ENCODE measurements at regions not wholly inside any gene's neighbourhood (a gene's known extent, or its start where the extent isn't known, plus 50 kb on each side); places are given as distances from the start of the nearest gene placed in this dataset.

- H3K9me3 ChIP-seq (replicated peaks) = no peaks in the 10 kb centered on the region
- H3K4me1 ChIP-seq (replicated peaks) = peaks cover 11% of the 10 kb centered on the region
- H3K27ac ChIP-seq = no peak overlapping the region
- no peaks in the 10 kb centered on the region for H3K36me3 ChIP-seq
- no peaks in the 10 kb centered on the region for H3K27me3 ChIP-seq (replicated peaks)
- no peak overlapping the region for H3K4me3 ChIP-seq
- DNase-seq (ENCODE audit: low read depth in 1 of 2, low spot score in 2 of 2) = no peak
These were observed 89.8 kb upstream of the COL11A1 start for GRCh38 chr1:103198076-103198475.

- DNase-seq (ENCODE audit: low read depth in 1 of 2, low spot score in 2 of 2) = no peak
- no peaks in the 10 kb centered on the region for H3K27me3 ChIP-seq (replicated peaks)
These were observed 88.9 kb upstream of the COL11A1 start for GRCh38 chr1:103197216-103197615.

GRCh38 chr1:103194984-103195383, 86.7 kb upstream of the COL11A1 start:
- H3K4me3 ChIP-seq = no peak overlapping the region

More at GRCh38 chr1:103197216-103197615, 88.9 kb upstream of the COL11A1 start:
- Histone ChIP-seq H3K27ac (no peak overlapping the region), H3K36me3 (no peaks in the 10 kb centered on the region), H3K9me3 (replicated peaks) (no peaks in the 10 kb centered on the region), H3K4me3 (no peak overlapping the region), H3K4me1 (replicated peaks) (peaks cover 11% of the 10 kb centered on the region)

GRCh38 chr1:103194060-103194459, 85.7 kb upstream of the COL11A1 start:
- no peaks in the 10 kb centered on the region for H3K27me3 ChIP-seq (replicated peaks)
- no peak overlapping the region for H3K4me3 ChIP-seq
- peak in 1 of 2 experiments; percentile 48 for DNase-seq (ENCODE audit: low read depth in 1 of 2, low spot score in 2 of 2)
- peak overlapping the region; percentile 37 for H3K27ac ChIP-seq
- H3K4me1 ChIP-seq (replicated peaks) = peaks cover 19% of the 10 kb centered on the region
- H3K9me3 ChIP-seq (replicated peaks) = no peaks in the 10 kb centered on the region
- no peaks in the 10 kb centered on the region for H3K36me3 ChIP-seq

More at GRCh38 chr1:103194984-103195383, 86.7 kb upstream of the COL11A1 start:
- no peak for DNase-seq (ENCODE audit: low read depth in 1 of 2, low spot score in 2 of 2)
- no peak overlapping the region; the same call in 1 of the 2 replicates for H3K27ac ChIP-seq
- peaks cover 19% of the 10 kb centered on the region for H3K4me1 ChIP-seq (replicated peaks)
- H3K9me3 ChIP-seq (replicated peaks) = no peaks in the 10 kb centered on the region
- H3K36me3 ChIP-seq = no peaks in the 10 kb centered on the region
- no peaks in the 10 kb centered on the region for H3K27me3 ChIP-seq (replicated peaks)

- no peak overlapping the region for H3K4me3 ChIP-seq
- no peaks in the 10 kb centered on the region for H3K9me3 ChIP-seq (replicated peaks)
- no peaks in the 10 kb centered on the region for H3K27me3 ChIP-seq (replicated peaks)
- no peak for DNase-seq (ENCODE audit: low read depth in 1 of 2, low spot score in 2 of 2)
- peaks cover 19% of the 10 kb centered on the region for H3K4me1 ChIP-seq (replicated peaks)
- no peak overlapping the region for H3K27ac ChIP-seq
- H3K36me3 ChIP-seq = no peaks in the 10 kb centered on the region
These were observed 83.0 kb upstream of the COL11A1 start for GRCh38 chr1:103191327-103191726.

GRCh38 chr1:103190766-103191165, 82.4 kb upstream of the COL11A1 start:
- Histone ChIP-seq H3K9me3 (replicated peaks) (no peaks in the 10 kb centered on the region), H3K4me3 (no peak overlapping the region), H3K4me1 (replicated peaks) (peaks cover 19% of the 10 kb centered on the region), H3K36me3 (no peaks in the 10 kb centered on the region), H3K27ac (no peak overlapping the region), H3K27me3 (replicated peaks) (no peaks in the 10 kb centered on the region)
- no peak for DNase-seq (ENCODE audit: low read depth in 1 of 2, low spot score in 2 of 2)

- Histone ChIP-seq H3K27ac (no peak overlapping the region), H3K4me1 (replicated peaks) (peaks cover 8% of the 10 kb centered on the region), H3K27me3 (replicated peaks) (no peaks in the 10 kb centered on the region), H3K4me3 (no peak overlapping the region), H3K9me3 (replicated peaks) (no peaks in the 10 kb centered on the region), H3K36me3 (no peaks in the 10 kb centered on the region)
- no peak for DNase-seq (ENCODE audit: low read depth in 1 of 2, low spot score in 2 of 2)
These were observed 79.4 kb upstream of the COL11A1 start for GRCh38 chr1:103187673-103188072.

- peak overlapping the region; percentile 88 for H3K27ac ChIP-seq
- H3K36me3 ChIP-seq = no peaks in the 10 kb centered on the region
- H3K27me3 ChIP-seq (replicated peaks) = no peaks in the 10 kb centered on the region
- no peaks in the 10 kb centered on the region for H3K9me3 ChIP-seq (replicated peaks)
- no peak overlapping the region for H3K4me3 ChIP-seq
- peaks cover 34% of the 10 kb centered on the region for H3K4me1 ChIP-seq (replicated peaks)
- DNase-seq (ENCODE audit: low read depth in 1 of 2, low spot score in 2 of 2) = peak; percentile 87 to 94
These were observed 72.3 kb upstream of the COL11A1 start for GRCh38 chr1:103180660-103181059.

GRCh38 chr1:103177108-103177775, 68.9 kb upstream of the COL11A1 start:
- peak in 1 of 2 experiments; percentile 38 for DNase-seq (ENCODE audit: low read depth in 1 of 2, low spot score in 2 of 2)
- Histone ChIP-seq H3K4me3 (no peak overlapping the region), H3K9me3 (replicated peaks) (no peaks in the 10 kb centered on the region), H3K36me3 (no peaks in the 10 kb centered on the region), H3K27ac (peak overlapping the region; percentile 35; the same call in 1 of the 2 replicates), H3K27me3 (replicated peaks) (no peaks in the 10 kb centered on the region), H3K4me1 (replicated peaks) (peaks cover 34% of the 10 kb centered on the region)

GRCh38 chr1:103171041-103171590, 62.8 kb upstream of the COL11A1 start:
- Histone ChIP-seq H3K4me3 (no peak overlapping the region), H3K27ac (peak overlapping the region; percentile 31), H3K9me3 (replicated peaks) (no peaks in the 10 kb centered on the region), H3K4me1 (replicated peaks) (peaks cover 13% of the 10 kb centered on the region), H3K27me3 (replicated peaks) (no peaks in the 10 kb centered on the region), H3K36me3 (no peaks in the 10 kb centered on the region)
- DNase-seq (ENCODE audit: low read depth in 1 of 2, low spot score in 2 of 2) = peak in 1 of 2 experiments; percentile 57

GRCh38 chr1:103170609-103171008, 62.3 kb upstream of the COL11A1 start:
- Histone ChIP-seq H3K9me3 (replicated peaks) (no peaks in the 10 kb centered on the region), H3K27ac (peak overlapping the region; percentile 31; the same call in 1 of the 2 replicates), H3K4me1 (replicated peaks) (peaks cover 13% of the 10 kb centered on the region), H3K36me3 (no peaks in the 10 kb centered on the region), H3K4me3 (no peak overlapping the region), H3K27me3 (replicated peaks) (no peaks in the 10 kb centered on the region)
- no peak for DNase-seq (ENCODE audit: low read depth in 1 of 2, low spot score in 2 of 2)

- H3K36me3 ChIP-seq = no peaks in the 10 kb centered on the region
- no peak for DNase-seq (ENCODE audit: low read depth in 1 of 2, low spot score in 2 of 2)
- no peak overlapping the region for H3K27ac ChIP-seq
- no peaks in the 10 kb centered on the region for H3K27me3 ChIP-seq (replicated peaks)
- no peak overlapping the region for H3K4me3 ChIP-seq
- peaks cover 5% of the 10 kb centered on the region for H3K4me1 ChIP-seq (replicated peaks)
- no peaks in the 10 kb centered on the region for H3K9me3 ChIP-seq (replicated peaks)
These were observed 54.0 kb upstream of the COL11A1 start for GRCh38 chr1:103162360-103162759.

- Histone ChIP-seq H3K36me3 (no peaks in the 10 kb centered on the region), H3K4me1 (replicated peaks) (peaks cover 14% of the 10 kb centered on the region), H3K9me3 (replicated peaks) (no peaks in the 10 kb centered on the region), H3K27ac (no peak overlapping the region), H3K4me3 (no peak overlapping the region), H3K27me3 (replicated peaks) (no peaks in the 10 kb centered on the region)
- DNase-seq (ENCODE audit: low read depth in 1 of 2, low spot score in 2 of 2) = no peak
These were observed 52.0 kb upstream of the COL11A1 start for GRCh38 chr1:103160281-103160680.
